ENCODE measurements at regions not wholly inside any gene's neighbourhood (a gene's known extent, or its start where the extent isn't known, plus 50 kb on each side); places are given as distances from the start of the nearest gene placed in this dataset.

- TF ChIP-seq CTCF (IDR thresholded peaks at IDR 0.05) (no peak), EP300 (IDR thresholded peaks at IDR 0.05) (no peak)
Observed at GRCh38 chr2:238797537-238797936, 50.3 kb upstream of the TWIST2 start.

Data from gastroesophageal sphincter (tissue), 3 donors.